ENCODE measurements at regions not wholly inside any gene's neighbourhood (a gene's known extent, or its start where the extent isn't known, plus 50 kb on each side); places are given as distances from the start of the nearest gene placed in this dataset.

GRCh38 chr5:143678148-143678905 is 133.6 kb upstream of the HMHB1 start:
- TF ChIP-seq CTCF (conservative IDR thresholded peaks at IDR 0.05): no peak
- TF ChIP-seq EZH2 (IDR thresholded peaks at IDR 0.05; ENCODE audit: low read depth): no peak

Data from PC-9 (cell line).